Fibroblast of skin of left biceps (primary cell): ENCODE measurements at regions not wholly inside any gene's neighbourhood (a gene's known extent, or its start where the extent isn't known, plus 50 kb on each side); places are given as distances from the start of the nearest gene placed in this dataset.

Experiments
- DNase-seq, 2 experiments: peaks; one replicate each; pipeline ENCODE4 v3.0.0-alpha.2; 2013; ENCODE audit warnings: low read depth in 2 of 2

- DNase-seq = no peak
Observed at GRCh38 chr12:53803194-53803593, 51.4 kb upstream of the CISTR start.

GRCh38 chr12:53803703-53804102, 51.9 kb upstream of the CISTR start:
- no peak for DNase-seq

DNA sequence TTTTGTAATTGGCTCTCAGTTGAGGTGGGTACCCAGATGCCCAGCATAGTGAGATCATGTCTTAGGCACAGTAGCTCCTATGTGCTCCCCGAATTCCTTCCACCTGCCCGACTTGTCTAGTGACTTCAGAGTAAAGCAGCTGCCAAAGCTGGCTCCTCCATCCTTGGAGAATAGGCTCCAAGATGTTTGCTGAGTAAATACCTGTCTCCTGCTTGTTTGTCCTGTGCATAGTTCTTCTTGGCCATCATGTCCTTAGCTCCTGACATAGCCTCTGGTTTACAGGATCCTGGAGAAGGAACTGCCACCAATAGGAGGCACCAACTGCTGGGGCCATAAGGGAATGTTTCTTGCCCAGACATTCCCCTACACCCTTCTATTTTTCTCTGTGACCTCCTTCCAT, 52.6 kb upstream of the CISTR start:
- no peak for DNase-seq

DNA sequence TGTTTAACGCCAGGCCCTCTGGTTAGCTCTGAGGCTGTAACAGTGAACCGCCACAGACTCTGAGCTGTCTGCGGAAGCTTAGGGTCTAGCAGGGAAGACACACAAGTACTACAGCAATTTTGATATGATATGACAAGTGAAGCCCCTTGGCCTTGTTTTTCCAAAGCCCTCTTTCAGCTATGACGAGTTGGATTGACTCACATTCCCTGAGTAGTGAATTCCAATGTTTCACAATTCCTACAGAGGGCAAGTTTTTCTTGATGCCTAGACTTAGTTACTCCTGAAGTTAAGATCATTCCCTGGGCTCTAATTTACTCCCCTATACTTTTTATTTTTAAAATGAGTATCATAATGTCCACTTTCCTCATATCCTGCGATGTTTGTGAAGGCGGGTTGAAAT, 53.3 kb upstream of the CISTR start:
- DNase-seq = no peak

DNA sequence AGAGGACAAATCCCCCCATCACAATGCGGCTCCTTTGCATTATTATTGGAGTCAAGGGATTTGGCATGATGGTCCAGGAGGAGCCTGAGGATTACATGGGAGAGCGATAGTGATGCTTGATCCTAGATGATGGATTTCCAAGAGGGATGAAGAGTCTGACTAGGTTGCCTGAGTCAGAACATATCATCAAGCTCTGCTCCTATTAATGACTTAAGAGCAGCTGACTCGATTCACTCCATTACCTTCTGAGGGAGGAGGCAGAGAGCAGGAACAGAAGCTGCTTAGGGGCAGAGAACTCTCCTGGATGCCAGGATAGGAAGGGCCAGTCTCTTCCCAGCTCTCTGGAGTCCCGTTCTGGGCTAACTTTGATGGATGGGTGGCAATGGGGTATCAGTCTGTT, 54.0 kb upstream of the CISTR start:
- DNase-seq = no peak

- DNase-seq = no peak
Observed at GRCh38 chr12:53806721-53807120, 54.9 kb upstream of the CISTR start.

- DNase-seq = no peak
Observed at GRCh38 chr12:53807322-53807860, 55.6 kb upstream of the CISTR start.

- DNase-seq = no peak
Observed at GRCh38 chr12:53808023-53808705, 56.4 kb upstream of the CISTR start.

DNA sequence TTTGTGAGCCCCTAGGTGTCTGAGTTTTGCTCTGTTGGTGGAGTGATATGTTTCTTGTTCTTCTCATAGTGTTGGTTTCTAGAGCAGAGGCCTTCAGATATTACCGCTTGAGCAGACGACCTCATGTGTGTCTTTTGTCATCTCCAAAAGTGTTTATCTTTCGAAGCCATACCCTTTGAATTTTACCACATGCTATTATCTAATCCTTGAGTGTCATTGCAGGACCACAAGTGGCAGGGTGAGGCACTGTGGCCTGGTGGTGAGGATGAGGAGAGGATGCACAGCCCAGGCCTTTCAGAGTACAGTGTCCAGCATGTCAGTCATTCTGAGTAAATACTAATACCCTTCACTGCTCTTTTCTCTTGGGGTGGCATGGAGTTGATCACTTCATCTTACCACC, 57.2 kb upstream of the CISTR start:
- DNase-seq = no peak

GRCh38 chr12:53810950-53811349, 59.2 kb upstream of the CISTR start:
- DNase-seq = no peak

DNA sequence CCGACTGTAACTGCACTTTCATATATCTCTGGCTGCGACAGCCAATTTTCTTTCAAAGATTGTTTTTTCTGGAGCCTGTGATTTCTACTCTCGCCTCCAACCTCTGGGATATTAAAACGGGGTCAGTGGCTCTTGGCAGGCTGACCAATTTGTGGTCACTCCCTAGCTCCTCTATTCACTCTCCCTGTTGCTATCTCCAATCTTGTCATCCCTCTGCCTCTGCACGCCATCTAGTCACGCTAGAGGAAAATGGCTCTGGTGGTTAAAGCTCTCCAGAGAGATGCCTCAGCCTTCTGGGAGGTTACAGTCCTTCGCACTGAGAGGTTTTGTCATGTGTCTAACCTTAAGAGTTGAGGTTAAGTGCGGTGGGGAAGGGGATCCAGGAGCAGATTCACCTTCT, 59.8 kb upstream of the CISTR start:
- no peak for DNase-seq

DNA sequence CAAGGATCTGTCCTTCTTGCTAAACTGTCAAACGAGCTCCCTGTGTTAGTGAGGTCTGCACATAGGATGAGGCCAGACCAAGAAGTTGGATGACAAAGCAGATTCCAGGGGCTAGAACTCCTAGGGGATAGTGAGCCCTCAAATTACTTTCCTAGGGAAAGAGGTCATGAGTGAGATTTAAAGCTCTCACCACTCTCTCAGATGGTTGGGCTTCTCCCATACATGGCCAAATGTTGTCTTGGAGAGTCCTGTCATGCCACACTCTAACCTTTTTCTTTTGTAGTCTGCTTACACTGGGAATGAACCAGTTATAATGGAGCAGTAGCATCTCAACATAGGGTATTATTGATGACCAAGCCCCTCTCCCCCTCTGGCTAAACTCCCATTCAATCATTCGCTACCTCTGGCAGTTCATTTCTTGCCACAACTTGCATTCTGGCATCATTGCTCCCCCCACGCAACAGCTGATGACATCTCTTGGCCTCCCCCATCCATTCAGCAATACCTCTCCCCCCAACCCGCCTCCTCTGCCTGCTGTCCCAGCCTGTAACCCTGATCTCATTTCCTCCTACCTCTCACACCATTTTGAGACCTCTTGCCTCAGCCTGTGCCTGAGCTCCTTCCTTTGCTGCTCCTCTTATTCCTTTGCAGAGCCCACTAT, 64.7 kb upstream of the CISTR start:
- DNase-seq = no peak

- DNase-seq = no peak
Observed at GRCh38 chr12:53817021-53817389, 65.2 kb upstream of the CISTR start.

DNA sequence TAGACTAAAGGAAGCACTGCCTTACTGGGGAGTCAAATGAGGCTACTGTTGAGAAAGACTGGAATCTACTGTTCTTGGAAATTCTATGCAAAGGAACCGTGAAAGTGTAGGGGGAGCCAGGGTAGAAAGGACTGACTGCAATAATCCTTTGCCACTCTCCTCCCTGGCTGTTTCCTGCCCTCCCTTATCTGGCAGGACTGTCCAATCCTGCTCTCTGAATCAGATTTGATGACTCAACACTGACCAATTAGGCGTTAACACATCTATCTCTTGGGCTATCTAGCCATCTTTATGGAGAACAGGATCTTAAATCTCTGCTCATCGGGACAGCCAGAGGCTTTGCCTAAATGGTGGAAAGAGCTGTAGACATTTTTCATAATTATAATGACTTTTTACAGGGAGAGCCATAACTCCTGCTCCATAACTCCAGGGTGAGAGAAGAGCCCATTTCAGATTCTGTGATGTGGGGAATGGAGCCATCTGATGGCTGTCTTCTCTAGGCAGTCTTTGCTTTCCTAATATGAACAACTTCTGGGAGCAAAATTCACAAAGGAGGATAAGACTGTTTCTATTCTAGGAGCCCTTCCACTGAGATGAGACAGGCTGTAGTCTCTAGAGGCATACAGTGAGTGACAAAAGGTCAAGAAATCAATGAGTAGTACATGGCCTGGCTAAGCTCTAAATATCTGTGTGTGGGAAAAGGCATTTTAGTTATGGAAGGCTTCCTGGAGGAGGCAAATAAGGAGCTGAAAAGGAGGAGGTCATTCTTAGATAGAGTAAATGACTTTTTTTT, 68.9 kb upstream of the CISTR start:
- no peak for DNase-seq

DNA sequence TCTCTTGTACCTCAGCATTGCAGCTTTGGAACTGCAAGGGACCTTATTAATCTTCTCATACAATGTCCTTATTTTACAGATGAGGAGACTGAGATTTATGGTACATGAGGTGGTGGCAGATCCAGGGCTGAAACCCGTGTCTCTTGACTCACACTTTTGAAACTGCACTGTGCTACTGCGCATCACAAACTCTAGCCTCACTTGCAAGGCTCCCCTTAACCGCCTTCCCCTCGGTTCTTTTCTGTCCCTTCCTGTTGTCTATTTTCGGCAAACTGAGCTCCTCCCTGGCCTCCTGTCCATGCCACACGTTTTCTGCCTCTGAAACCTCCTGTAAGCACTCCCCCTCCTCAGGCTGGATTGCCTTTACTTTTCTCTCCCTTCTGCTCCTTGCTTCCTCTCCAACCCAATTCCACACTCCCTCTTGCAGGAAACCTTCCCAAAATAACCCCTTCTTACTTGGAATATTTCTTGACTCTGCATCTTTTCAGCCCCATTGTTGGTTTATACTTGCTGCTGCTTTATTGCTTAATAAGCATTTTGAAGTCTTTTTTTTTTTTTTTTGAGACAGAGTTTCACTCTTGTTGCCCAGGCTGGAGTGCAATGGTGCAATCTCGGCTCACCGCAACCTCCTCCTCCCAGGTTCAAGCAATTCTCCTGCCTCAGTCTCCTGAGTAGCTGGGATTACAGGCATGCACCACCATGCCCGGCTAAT, 72.4 kb upstream of the CISTR start:
- no peak for DNase-seq

- DNase-seq = no peak
Observed at GRCh38 chr12:53825246-53826081, 73.7 kb upstream of the CISTR start.

- no peak for DNase-seq
Observed at GRCh38 chr12:53827306-53827705, 75.5 kb upstream of the CISTR start.

DNA sequence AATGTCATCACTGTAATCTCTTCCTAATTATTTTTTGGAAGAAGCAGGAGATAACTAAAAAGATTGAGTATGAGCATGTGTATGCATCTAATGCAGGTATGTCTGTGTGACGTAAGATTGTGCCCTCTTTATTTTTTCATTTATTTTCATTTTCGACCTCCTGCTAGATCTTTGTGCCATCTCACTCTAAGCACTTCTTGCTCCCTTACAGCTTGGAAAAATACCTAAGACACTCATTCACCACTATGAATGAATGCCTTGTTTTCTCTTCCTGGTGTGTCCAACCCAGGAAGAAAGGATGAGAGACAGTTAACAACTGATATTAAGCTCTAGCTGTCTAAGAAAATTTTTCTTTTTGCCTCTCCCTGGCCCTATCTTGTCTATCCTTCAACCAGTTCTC, 76.8 kb upstream of the CISTR start:
- DNase-seq = no peak

DNA sequence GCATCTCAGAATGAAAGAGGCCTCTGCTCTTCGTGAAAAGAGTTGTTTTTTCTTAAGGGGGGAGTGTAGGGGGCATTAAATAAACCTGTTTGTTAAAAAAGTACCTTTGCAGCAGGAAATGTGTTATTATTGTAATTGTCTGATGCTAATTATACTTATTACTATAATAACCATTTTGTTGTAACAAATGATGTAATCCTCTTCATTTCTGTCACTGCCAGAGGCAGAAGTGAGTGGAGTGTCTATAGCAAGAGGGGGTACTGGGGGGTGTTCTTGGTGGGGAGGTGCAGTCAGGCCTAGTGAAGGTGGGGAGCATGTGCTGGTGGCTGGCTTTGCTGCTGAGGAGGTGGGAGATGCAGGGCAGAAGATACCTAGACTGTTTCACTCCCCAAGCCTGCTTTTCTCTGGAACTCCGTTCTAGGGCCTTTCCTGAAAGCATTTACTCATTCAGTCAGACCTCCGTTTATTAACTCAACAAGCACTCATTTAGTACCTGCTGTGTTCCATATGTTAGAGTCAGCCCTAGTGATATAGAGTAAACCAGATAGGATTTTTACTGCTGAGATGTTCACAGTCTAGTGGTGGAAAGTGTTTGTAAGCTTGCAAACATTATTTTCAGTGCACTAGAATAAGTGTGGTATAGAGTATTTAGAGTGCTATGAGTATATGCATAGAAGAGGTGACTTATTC, 77.5 kb upstream of the CISTR start:
- no peak for DNase-seq

DNA sequence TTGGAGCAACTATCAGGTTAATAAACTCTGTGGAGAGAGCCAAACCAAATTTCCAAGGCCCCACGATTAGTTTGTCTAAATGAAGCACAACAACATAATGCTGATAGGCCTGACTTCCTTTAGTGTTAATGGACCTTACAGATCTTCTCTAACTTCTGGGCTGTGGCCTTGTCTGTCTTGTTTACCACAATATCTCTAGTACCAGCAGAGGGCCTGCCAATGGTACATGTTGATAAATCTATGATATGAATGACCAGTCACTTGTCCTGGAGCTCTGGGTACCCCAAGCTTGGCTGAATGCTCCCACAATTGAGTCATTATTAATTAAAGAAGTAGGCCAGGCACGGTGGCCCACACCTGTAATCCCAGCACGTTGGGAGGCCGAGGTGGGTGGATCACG, 78.9 kb upstream of the CISTR start:
- DNase-seq = no peak
